ENCODE measurements at regions not wholly inside any gene's neighbourhood (a gene's known extent, or its start where the extent isn't known, plus 50 kb on each side); places are given as distances from the start of the nearest gene placed in this dataset.

DNA sequence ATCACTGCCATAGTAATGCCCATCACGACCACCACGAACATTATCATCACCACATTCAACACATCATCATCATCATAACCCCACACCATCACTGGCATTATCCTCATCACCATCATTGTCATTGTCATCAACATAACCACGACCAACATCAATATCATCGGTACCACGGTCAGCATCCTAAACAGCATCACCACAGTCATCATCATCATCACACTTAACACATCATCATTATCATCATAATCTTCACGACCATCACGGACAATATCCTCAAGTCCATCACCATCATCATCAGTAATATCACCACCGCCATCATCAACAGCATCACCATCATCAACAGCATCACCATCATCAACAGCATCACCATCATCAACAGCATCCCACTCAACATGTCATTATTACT lies 70.3 kb downstream of the MBD3L1 start:
- no peak for DNase-seq
- Histone ChIP-seq H4K5ac (ENCODE audit: insufficient read length, low read depth, low read length) (no peak overlapping the region), H2BK15ac (ENCODE audit: low read depth, low read length) (no peak overlapping the region), H4K91ac (ENCODE audit: insufficient read length, low read depth, low read length) (no peak overlapping the region), H3K23me2 (ENCODE audit: insufficient read length, low read depth, low read length, poor library complexity, severe bottlenecking) (no peaks in the 10 kb centered on the region), H2AK5ac (ENCODE audit: insufficient read length, low read length) (no peak overlapping the region), H3K23ac (ENCODE audit: insufficient read length, low read depth, low read length) (no peak overlapping the region), H2BK20ac (ENCODE audit: low read depth, low read length, poor library complexity, severe bottlenecking) (no peak overlapping the region), H2AFZ (ENCODE audit: low read length) (no peak overlapping the region), H3K79me1 (ENCODE audit: insufficient read depth, low read depth, low read length, poor library complexity, severe bottlenecking) (no peaks in the 10 kb centered on the region), H2BK120ac (ENCODE audit: low read depth, low read length, poor library complexity, severe bottlenecking) (no peak overlapping the region), H3K9me3 (ENCODE audit: control insufficient read depth, low read depth, low read length) (peaks cover 91% of the 10 kb centered on the region), H3K4me1 (ENCODE audit: insufficient read depth, low read length) (no peaks in the 10 kb centered on the region), H3K56ac (ENCODE audit: insufficient read length, low read depth, low read length) (no peak overlapping the region), H4K8ac (replicated peaks; ENCODE audit: insufficient read length, low read depth, low read length) (no peak overlapping the region), H4K20me1 (ENCODE audit: control insufficient read depth, insufficient read depth, insufficient read length) (no peaks in the 10 kb centered on the region), H2BK5ac (ENCODE audit: insufficient read length, low read length) (no peak overlapping the region), H3K14ac (ENCODE audit: insufficient read depth, low read length) (no peak overlapping the region), H3K18ac (ENCODE audit: insufficient read length, low read depth, low read length) (no peak overlapping the region), H3K4me2 (ENCODE audit: insufficient read depth, insufficient read length, low read length) (no peak overlapping the region), H2BK12ac (ENCODE audit: insufficient read length, low read depth, low read length) (no peak overlapping the region), H3K9ac (ENCODE audit: extremely low read depth, insufficient read length, low read length) (no peak overlapping the region), H3K4ac (ENCODE audit: low read depth, low read length) (no peak overlapping the region), H3K27me3 (ENCODE audit: insufficient read depth, low read length) (no peaks in the 10 kb centered on the region), H3K79me2 (ENCODE audit: insufficient read depth, low read length) (no peaks in the 10 kb centered on the region), H3T11ph (ENCODE audit: low read length) (no peak overlapping the region), H3K27ac (ENCODE audit: insufficient read length, low read depth, low read length) (no peak overlapping the region)
- 100% methylated on average over 3 of the region's 8 CpGs for WGBS (ENCODE audit: extremely low coverage, insufficient read length, low lambda C conversion rate)
- peaks cover 0 to 6% (median under 1%) of the 10 kb centered on the region in 3 experiments; a peak in 3 of 7 replicates for H3K36me3 Mint-ChIP-seq (ENCODE audit: insufficient read depth in 1 of 3, low read depth in 3 of 3)
- peaks cover 1% of the 10 kb centered on the region; the same call in 1 of the 2 replicates for H3K27me3 Mint-ChIP-seq (ENCODE audit: low read depth)
- no peak for TF ChIP-seq CTCF (conservative IDR thresholded peaks at IDR 0.05)
- H3K27ac Mint-ChIP-seq = no peak overlapping the region
- H3K9me3 Mint-ChIP-seq = peaks cover 7% of the 10 kb centered on the region in 2 experiments
- no peaks in the 10 kb centered on the region for H3K4me1 Mint-ChIP-seq
- no peak overlapping the region for H3K4me3 Mint-ChIP-seq
